ENCODE measurements at regions not wholly inside any gene's neighbourhood (a gene's known extent, or its start where the extent isn't known, plus 50 kb on each side); places are given as distances from the start of the nearest gene placed in this dataset.

GRCh38 chr20:11375966-11376365 is 541.7 kb upstream of the BTBD3 start:
- no peaks in the 10 kb centered on the region for H3K27me3 ChIP-seq (ENCODE audit: control insufficient read depth, insufficient read depth, low read length)
- no peak overlapping the region for H3K4me3 ChIP-seq (ENCODE audit: low read depth, low read length)
- peaks cover 21% of the 10 kb centered on the region for H3K4me1 ChIP-seq (ENCODE audit: control insufficient read depth, insufficient read depth, low read length)
- H3K36me3 ChIP-seq (ENCODE audit: control insufficient read depth, insufficient read depth, low read length), result no peaks in the 10 kb centered on the region
- no peaks in the 10 kb centered on the region for H3K9me3 ChIP-seq (ENCODE audit: control insufficient read depth, insufficient read depth, low read length)
- no peak overlapping the region for H3K9ac ChIP-seq (ENCODE audit: low read depth, low read length)

GRCh38 chr20:11376420-11376819 is 541.3 kb upstream of the BTBD3 start:
- no peak overlapping the region for H3K4me3 ChIP-seq (ENCODE audit: low read depth, low read length)
- H3K4me1 ChIP-seq (ENCODE audit: control insufficient read depth, insufficient read depth, low read length), result peaks cover 21% of the 10 kb centered on the region
- no peaks in the 10 kb centered on the region for H3K27me3 ChIP-seq (ENCODE audit: control insufficient read depth, insufficient read depth, low read length)
- H3K9ac ChIP-seq (ENCODE audit: low read depth, low read length), result no peak overlapping the region
- H3K9me3 ChIP-seq (ENCODE audit: control insufficient read depth, insufficient read depth, low read length), result no peaks in the 10 kb centered on the region
- no peaks in the 10 kb centered on the region for H3K36me3 ChIP-seq (ENCODE audit: control insufficient read depth, insufficient read depth, low read length)

DNA sequence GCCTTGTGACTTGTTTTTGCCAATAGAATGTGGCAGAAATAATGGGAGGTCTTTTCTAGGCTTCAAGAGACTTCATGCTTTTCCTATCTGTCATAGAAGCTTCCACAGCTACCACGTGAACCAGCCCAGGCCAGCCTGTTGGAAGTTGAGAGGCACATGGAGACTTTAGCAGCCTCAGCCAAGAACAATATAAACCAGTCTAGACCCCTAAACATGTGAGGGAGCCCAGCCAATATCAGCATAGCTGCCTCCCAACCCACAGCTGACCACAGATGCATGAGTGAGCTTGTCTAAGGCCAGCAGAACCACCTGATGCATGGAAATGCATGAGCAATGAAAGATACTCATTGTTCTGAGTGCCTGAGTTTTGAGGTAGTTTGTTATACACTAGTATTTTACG is 540.7 kb upstream of the BTBD3 start:
- no peaks in the 10 kb centered on the region for H3K27me3 ChIP-seq (ENCODE audit: control insufficient read depth, insufficient read depth, low read length)
- no peaks in the 10 kb centered on the region for H3K36me3 ChIP-seq (ENCODE audit: control insufficient read depth, insufficient read depth, low read length)
- H3K4me3 ChIP-seq (ENCODE audit: low read depth, low read length), result no peak overlapping the region
- H3K9me3 ChIP-seq (ENCODE audit: control insufficient read depth, insufficient read depth, low read length), result no peaks in the 10 kb centered on the region
- H3K4me1 ChIP-seq (ENCODE audit: control insufficient read depth, insufficient read depth, low read length), result peaks cover 21% of the 10 kb centered on the region
- no peak overlapping the region for H3K9ac ChIP-seq (ENCODE audit: low read depth, low read length)

DNA sequence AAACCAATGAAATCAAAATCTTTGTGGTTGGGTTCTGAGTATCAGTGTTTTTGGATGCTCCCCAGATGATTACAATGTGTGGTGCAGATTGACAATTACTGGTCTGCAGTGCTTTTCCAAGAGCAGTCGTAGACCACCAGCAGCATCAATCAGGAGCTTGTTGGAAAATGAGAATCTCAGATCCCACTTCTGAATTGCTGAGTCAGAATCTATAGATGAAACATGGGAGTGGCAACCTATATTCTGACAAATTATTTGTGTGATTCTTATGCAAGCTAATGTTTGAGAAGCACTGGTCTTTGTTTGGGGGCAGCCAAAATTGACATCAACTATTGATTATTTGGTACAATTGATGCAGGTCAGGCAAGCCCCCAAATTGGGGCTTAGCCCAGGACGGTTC is 539.9 kb upstream of the BTBD3 start:
- H3K4me3 ChIP-seq (ENCODE audit: low read depth, low read length), result no peak overlapping the region

GRCh38 chr20:11378252-11378651 is 539.4 kb upstream of the BTBD3 start:
- Histone ChIP-seq H3K27me3 (ENCODE audit: control insufficient read depth, insufficient read depth, low read length) (no peaks in the 10 kb centered on the region), H3K4me3 (ENCODE audit: low read depth, low read length) (no peak overlapping the region), H3K9ac (ENCODE audit: low read depth, low read length) (no peak overlapping the region), H3K4me1 (ENCODE audit: control insufficient read depth, insufficient read depth, low read length) (peaks cover 21% of the 10 kb centered on the region), H3K9me3 (ENCODE audit: control insufficient read depth, insufficient read depth, low read length) (no peaks in the 10 kb centered on the region), H3K36me3 (ENCODE audit: control insufficient read depth, insufficient read depth, low read length) (no peaks in the 10 kb centered on the region)

More for the DNA sequence above, 539.9 kb upstream of the BTBD3 start:
- peaks cover 21% of the 10 kb centered on the region for H3K4me1 ChIP-seq (ENCODE audit: control insufficient read depth, insufficient read depth, low read length)
- H3K36me3 ChIP-seq (ENCODE audit: control insufficient read depth, insufficient read depth, low read length), result no peaks in the 10 kb centered on the region
- H3K9ac ChIP-seq (ENCODE audit: low read depth, low read length), result no peak overlapping the region
- H3K27me3 ChIP-seq (ENCODE audit: control insufficient read depth, insufficient read depth, low read length), result no peaks in the 10 kb centered on the region
- no peaks in the 10 kb centered on the region for H3K9me3 ChIP-seq (ENCODE audit: control insufficient read depth, insufficient read depth, low read length)

DNA sequence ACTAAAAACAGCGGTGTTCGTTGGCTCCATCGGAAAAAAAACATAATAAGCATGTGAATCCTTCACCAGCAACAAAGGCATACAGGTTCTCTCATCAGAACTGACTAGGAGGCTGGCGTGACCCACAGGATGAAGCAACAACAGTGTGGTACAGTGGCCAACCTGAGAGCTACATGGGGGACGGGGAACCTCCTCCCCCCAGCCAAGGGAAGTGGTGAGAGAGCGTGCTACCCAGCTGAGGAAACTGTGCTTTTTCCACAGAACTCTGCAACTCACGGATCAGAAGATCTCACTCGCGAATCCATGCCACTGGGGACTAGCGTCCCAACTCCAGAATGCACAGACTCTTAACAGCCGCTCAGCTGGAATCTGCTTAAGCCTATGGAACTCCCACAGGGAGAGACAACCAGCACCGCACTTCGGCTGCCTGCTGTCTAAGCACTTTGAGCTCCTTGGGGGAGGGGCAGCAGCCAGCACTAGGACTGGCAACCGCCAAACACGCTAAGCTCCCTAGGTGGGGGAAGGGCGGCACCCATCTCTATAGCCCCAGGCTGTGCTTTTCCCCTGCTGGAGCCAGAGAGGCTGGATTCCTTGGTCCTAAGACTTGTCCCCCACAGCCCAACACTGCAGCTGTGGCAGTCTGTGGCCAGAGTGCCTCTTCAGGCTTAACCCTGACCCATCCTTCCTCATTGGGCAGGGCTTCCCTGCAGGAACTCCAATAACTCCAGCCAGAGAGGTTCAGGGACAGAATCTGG is 538.3 kb upstream of the BTBD3 start:
- H3K27me3 ChIP-seq (ENCODE audit: control insufficient read depth, insufficient read depth, low read length), result no peaks in the 10 kb centered on the region
- H3K9me3 ChIP-seq (ENCODE audit: control insufficient read depth, insufficient read depth, low read length), result no peaks in the 10 kb centered on the region
- no peak overlapping the region for H3K9ac ChIP-seq (ENCODE audit: low read depth, low read length)
- H3K36me3 ChIP-seq (ENCODE audit: control insufficient read depth, insufficient read depth, low read length), result no peaks in the 10 kb centered on the region
- H3K4me3 ChIP-seq (ENCODE audit: low read depth, low read length), result peak overlapping the region; percentile 27
- peaks cover 21% of the 10 kb centered on the region for H3K4me1 ChIP-seq (ENCODE audit: control insufficient read depth, insufficient read depth, low read length)

DNA sequence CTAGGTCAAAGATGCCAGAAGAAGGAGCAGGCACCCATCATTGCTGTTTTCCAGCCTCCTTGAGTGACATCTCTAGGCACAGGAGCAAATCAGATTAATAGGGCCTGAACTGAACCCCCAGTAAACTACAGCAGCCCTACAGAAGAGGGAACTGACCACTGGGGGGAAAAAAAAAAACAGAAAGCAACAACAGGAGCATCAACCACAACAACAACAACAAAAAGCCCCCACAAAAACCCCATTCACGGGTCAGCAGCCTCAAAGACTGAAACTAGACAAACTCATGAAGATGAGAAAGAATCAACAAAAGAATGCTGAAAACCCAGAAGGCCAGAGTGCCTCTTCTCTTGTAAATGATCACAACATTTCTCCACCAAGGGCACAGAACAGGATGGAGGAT is 537.4 kb upstream of the BTBD3 start:
- H3K4me3 ChIP-seq (ENCODE audit: low read depth, low read length), result no peak overlapping the region
- H3K4me1 ChIP-seq (ENCODE audit: control insufficient read depth, insufficient read depth, low read length), result peaks cover 21% of the 10 kb centered on the region
- H3K9me3 ChIP-seq (ENCODE audit: control insufficient read depth, insufficient read depth, low read length), result no peaks in the 10 kb centered on the region
- no peaks in the 10 kb centered on the region for H3K36me3 ChIP-seq (ENCODE audit: control insufficient read depth, insufficient read depth, low read length)
- H3K27me3 ChIP-seq (ENCODE audit: control insufficient read depth, insufficient read depth, low read length), result no peaks in the 10 kb centered on the region
- H3K9ac ChIP-seq (ENCODE audit: low read depth, low read length), result peak overlapping the region; percentile 32

- H3K4me1 ChIP-seq (ENCODE audit: control insufficient read depth, insufficient read depth, low read length), result no peaks in the 10 kb centered on the region
- H3K4me3 ChIP-seq (ENCODE audit: low read depth, low read length), result no peak overlapping the region
- H3K27me3 ChIP-seq (ENCODE audit: control insufficient read depth, insufficient read depth, low read length), result no peaks in the 10 kb centered on the region
- no peak overlapping the region for H3K9ac ChIP-seq (ENCODE audit: low read depth, low read length)
- no peaks in the 10 kb centered on the region for H3K36me3 ChIP-seq (ENCODE audit: control insufficient read depth, insufficient read depth, low read length)
- H3K9me3 ChIP-seq (ENCODE audit: control insufficient read depth, insufficient read depth, low read length), result peaks cover 3% of the 10 kb centered on the region
These were observed 530.4 kb upstream of the BTBD3 start for GRCh38 chr20:11387189-11387754.

- Histone ChIP-seq H3K4me3 (ENCODE audit: low read depth, low read length) (no peak overlapping the region), H3K27me3 (ENCODE audit: control insufficient read depth, insufficient read depth, low read length) (no peaks in the 10 kb centered on the region), H3K4me1 (ENCODE audit: control insufficient read depth, insufficient read depth, low read length) (no peaks in the 10 kb centered on the region), H3K9ac (ENCODE audit: low read depth, low read length) (no peak overlapping the region), H3K9me3 (ENCODE audit: control insufficient read depth, insufficient read depth, low read length) (peaks cover 3% of the 10 kb centered on the region), H3K36me3 (ENCODE audit: control insufficient read depth, insufficient read depth, low read length) (no peaks in the 10 kb centered on the region)
These were observed 528.5 kb upstream of the BTBD3 start for GRCh38 chr20:11389186-11389585.

- no peak overlapping the region for H3K9ac ChIP-seq (ENCODE audit: low read depth, low read length)
- H3K4me1 ChIP-seq (ENCODE audit: control insufficient read depth, insufficient read depth, low read length), result no peaks in the 10 kb centered on the region
- H3K9me3 ChIP-seq (ENCODE audit: control insufficient read depth, insufficient read depth, low read length), result peaks cover 3% of the 10 kb centered on the region
- H3K27me3 ChIP-seq (ENCODE audit: control insufficient read depth, insufficient read depth, low read length), result no peaks in the 10 kb centered on the region
- no peaks in the 10 kb centered on the region for H3K36me3 ChIP-seq (ENCODE audit: control insufficient read depth, insufficient read depth, low read length)
- H3K4me3 ChIP-seq (ENCODE audit: low read depth, low read length), result no peak overlapping the region
These were observed 526.1 kb upstream of the BTBD3 start for GRCh38 chr20:11391591-11391990.

DNA sequence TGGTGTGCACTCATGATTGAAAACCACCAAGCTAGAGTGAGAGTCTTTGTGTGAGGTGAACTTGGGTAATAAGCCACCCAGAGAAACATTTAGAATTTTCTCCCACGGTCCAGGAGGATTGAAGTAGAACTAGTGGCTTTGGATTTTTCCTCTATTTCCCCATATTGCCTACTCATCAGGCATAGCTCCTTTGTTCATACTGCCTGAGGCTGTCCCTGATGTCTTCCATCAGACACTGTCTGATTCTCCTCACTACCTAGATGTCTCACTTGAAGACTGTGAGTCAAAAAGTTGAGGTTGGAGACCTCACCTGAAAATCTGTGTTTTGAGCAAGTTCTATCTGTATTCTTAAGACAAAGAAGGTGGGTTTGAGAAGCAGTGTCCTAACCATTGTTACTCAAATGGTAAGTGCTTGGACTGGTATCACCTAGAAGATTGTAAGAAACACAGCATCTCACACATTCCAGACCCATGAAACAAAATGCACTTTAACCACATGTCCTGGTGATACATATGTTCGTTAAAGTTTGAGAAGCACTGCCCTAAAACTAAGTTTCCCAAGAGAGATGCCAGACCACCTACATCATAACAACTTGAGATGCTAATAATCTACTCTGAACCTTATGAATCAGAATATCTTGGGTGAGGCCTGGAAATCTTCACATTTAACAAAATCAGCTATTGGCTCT is 523.4 kb upstream of the BTBD3 start:
- no peaks in the 10 kb centered on the region for H3K4me1 ChIP-seq (ENCODE audit: control insufficient read depth, insufficient read depth, low read length)
- no peaks in the 10 kb centered on the region for H3K9me3 ChIP-seq (ENCODE audit: control insufficient read depth, insufficient read depth, low read length)
- no peak overlapping the region for H3K9ac ChIP-seq (ENCODE audit: low read depth, low read length)

GRCh38 chr20:11395581-11395980 is 522.1 kb upstream of the BTBD3 start:
- Histone ChIP-seq H3K36me3 (ENCODE audit: control insufficient read depth, insufficient read depth, low read length) (no peaks in the 10 kb centered on the region), H3K9me3 (ENCODE audit: control insufficient read depth, insufficient read depth, low read length) (no peaks in the 10 kb centered on the region), H3K9ac (ENCODE audit: low read depth, low read length) (no peak overlapping the region), H3K4me1 (ENCODE audit: control insufficient read depth, insufficient read depth, low read length) (no peaks in the 10 kb centered on the region), H3K4me3 (ENCODE audit: low read depth, low read length) (no peak overlapping the region), H3K27me3 (ENCODE audit: control insufficient read depth, insufficient read depth, low read length) (no peaks in the 10 kb centered on the region)

More for the DNA sequence above, 523.4 kb upstream of the BTBD3 start:
- Histone ChIP-seq H3K4me3 (ENCODE audit: low read depth, low read length) (no peak overlapping the region), H3K27me3 (ENCODE audit: control insufficient read depth, insufficient read depth, low read length) (no peaks in the 10 kb centered on the region), H3K36me3 (ENCODE audit: control insufficient read depth, insufficient read depth, low read length) (no peaks in the 10 kb centered on the region)
